Body of pancreas (tissue), 4 donors: ENCODE measurements at regions not wholly inside any gene's neighbourhood (a gene's known extent, or its start where the extent isn't known, plus 50 kb on each side); places are given as distances from the start of the nearest gene placed in this dataset.

Experiments
- ATAC-seq: fragments of 150-250 bp; one replicate; pipeline ENCODE4 v1.9.1; 2016
- DNase-seq, 4 donors: peaks; one replicate each; pipeline ENCODE4 v3.0.0-alpha.2; 2019
- H3K27ac ChIP-seq, 4 donors: fragments of 200-600 bp; sonication (generic); 1 replicate in 3 of 4; 2 replicates in 1 of 4; pipeline versions ENCODE4 v1.5.1 to v1.6.1; 2016 to 2019; ENCODE audit warnings: mild to moderate bottlenecking in 1 of 4, mixed read lengths in 1 of 4, moderate library complexity in 1 of 4
- H3K27me3 ChIP-seq, 2 donors: fragments of 200-600 bp; sonication (generic); one replicate each; pipeline ENCODE4 v1.6.0; 2016; ENCODE audit warnings: mild to moderate bottlenecking in 1 of 2
- H3K36me3 ChIP-seq, 2 donors: fragments of 200-600 bp; sonication (generic); replicated peaks in 1 of 2; 2 replicates each; pipeline ENCODE4 v1.5.1; 2016; ENCODE audit warnings: low read depth in 2 of 2; ENCODE audit not compliant: insufficient read depth in 1 of 2
- H3K4me1 ChIP-seq: fragments of 200-600 bp; sonication (generic); one replicate; pipeline ENCODE4 v1.6.0; 2016
- H3K4me3 ChIP-seq, 2 donors: fragments of 200-600 bp; sonication (generic); 1 replicate in 1 of 2; 2 replicates in 1 of 2; pipeline ENCODE4 v1.5.1; 2016 to 2019
- H3K9me3 ChIP-seq, 3 donors: fragments of 200-600 bp; sonication (generic); 1 replicate in 2 of 3; 2 replicates in 1 of 3; pipeline ENCODE4 v1.5.1; 2016
- POLR2A ChIP-seq, 3 donors: fragments of 450-650 bp; IDR thresholded peaks; one replicate each; pipeline ENCODE4 v1.6.1; 2016; ENCODE audit warnings: antibody characterized with exemption in 3 of 3, mild to moderate bottlenecking in 2 of 3
- WGBS, 2 donors: methylation state at CpG; one replicate each; pipeline ENCODE4 v1.1.5; 2017; 5-methylcytosine and 5-hydroxymethylcytosine counted together
- intact Hi-C: fragments of 100-400 bp; cut with DNase I; formaldehyde crosslinking; loops from one replicate; pipeline ENCODE4 v1.15.1; 2023
- TF ChIP-seq, protein P1 (sequence below), 7 experiments: fragments of 450-650 bp in 4 of 7; fragments of 200-600 bp in 3 of 7; sonication (generic) in 3 of 7; IDR thresholded peaks; one replicate each; pipeline ENCODE4 v1.5.1; 2016 to 2019; ENCODE audit warnings: antibody characterized with exemption in 7 of 7

DNA sequence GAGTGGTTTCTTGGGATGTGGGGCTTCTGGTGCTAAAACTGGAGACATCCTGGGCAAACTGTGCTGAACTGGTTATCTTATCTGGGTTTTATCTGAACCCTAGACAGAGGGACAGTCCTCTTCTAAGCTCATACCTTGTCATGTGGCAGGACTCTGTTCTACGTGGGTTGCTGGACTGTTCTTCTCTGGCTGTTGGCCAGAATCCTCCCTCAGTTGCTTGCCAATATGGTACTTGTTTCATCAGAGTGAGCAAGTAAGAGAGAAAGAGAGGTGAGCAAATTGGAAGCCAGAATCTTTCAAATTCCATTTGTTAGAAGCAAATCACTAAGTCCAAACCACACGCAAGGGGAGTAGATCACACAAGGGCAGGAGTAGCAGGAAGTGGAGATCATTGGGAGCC, 291.5 kb upstream of the TBL1XR1 start:
- DNase-seq, result no peak
- Histone ChIP-seq H3K4me1 (no peaks in the 10 kb centered on the region), H3K27ac (no peak overlapping the region), H3K36me3 (no peaks in the 10 kb centered on the region), H3K9me3 (no peaks in the 10 kb centered on the region), H3K4me3 (no peak overlapping the region), H3K27me3 (no peaks in the 10 kb centered on the region)
- no peak for ATAC-seq
- 66 to 86% methylated on average over 2 of the region's 2 CpGs for WGBS, 2 donors
- intact Hi-C loops, result no loop called here
- TF ChIP-seq POLR2A (IDR thresholded peaks at IDR 0.05), result no peak
- TF ChIP-seq, protein P1, sequence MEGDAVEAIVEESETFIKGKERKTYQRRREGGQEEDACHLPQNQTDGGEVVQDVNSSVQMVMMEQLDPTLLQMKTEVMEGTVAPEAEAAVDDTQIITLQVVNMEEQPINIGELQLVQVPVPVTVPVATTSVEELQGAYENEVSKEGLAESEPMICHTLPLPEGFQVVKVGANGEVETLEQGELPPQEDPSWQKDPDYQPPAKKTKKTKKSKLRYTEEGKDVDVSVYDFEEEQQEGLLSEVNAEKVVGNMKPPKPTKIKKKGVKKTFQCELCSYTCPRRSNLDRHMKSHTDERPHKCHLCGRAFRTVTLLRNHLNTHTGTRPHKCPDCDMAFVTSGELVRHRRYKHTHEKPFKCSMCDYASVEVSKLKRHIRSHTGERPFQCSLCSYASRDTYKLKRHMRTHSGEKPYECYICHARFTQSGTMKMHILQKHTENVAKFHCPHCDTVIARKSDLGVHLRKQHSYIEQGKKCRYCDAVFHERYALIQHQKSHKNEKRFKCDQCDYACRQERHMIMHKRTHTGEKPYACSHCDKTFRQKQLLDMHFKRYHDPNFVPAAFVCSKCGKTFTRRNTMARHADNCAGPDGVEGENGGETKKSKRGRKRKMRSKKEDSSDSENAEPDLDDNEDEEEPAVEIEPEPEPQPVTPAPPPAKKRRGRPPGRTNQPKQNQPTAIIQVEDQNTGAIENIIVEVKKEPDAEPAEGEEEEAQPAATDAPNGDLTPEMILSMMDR (IDR thresholded peaks at IDR 0.05), result no peak

GRCh38 chr3:177490626-177491025, 293.3 kb upstream of the TBL1XR1 start:
- no peak overlapping the region for H3K4me3 ChIP-seq
- 74 to 82% methylated on average over 3 of the region's 3 CpGs for WGBS, 2 donors
- intact Hi-C loops, result no loop called here
- H3K4me1 ChIP-seq, result no peaks in the 10 kb centered on the region
- no peak for TF ChIP-seq POLR2A (IDR thresholded peaks at IDR 0.05)
- TF ChIP-seq, protein P1 (IDR thresholded peaks at IDR 0.05), result no peak
- DNase-seq, result no peak
- H3K27me3 ChIP-seq, result no peaks in the 10 kb centered on the region
- H3K36me3 ChIP-seq, result no peaks in the 10 kb centered on the region
- no peak overlapping the region for H3K27ac ChIP-seq
- no peaks in the 10 kb centered on the region for H3K9me3 ChIP-seq
- ATAC-seq, result no peak

- no peak for ATAC-seq
- Histone ChIP-seq H3K27me3 (no peaks in the 10 kb centered on the region), H3K27ac (no peak overlapping the region), H3K4me1 (no peaks in the 10 kb centered on the region), H3K36me3 (no peaks in the 10 kb centered on the region), H3K9me3 (no peaks in the 10 kb centered on the region), H3K4me3 (no peak overlapping the region)
- intact Hi-C loops, result no loop called here
- TF ChIP-seq, protein P1 (IDR thresholded peaks at IDR 0.05), result no peak
- no peak for TF ChIP-seq POLR2A (IDR thresholded peaks at IDR 0.05)
- WGBS, 2 donors, result 40 to 44% methylated on average over 7 of the region's 7 CpGs
- no peak for DNase-seq
Measured at GRCh38 chr3:177491296-177492032, 294.2 kb upstream of the TBL1XR1 start.

DNA sequence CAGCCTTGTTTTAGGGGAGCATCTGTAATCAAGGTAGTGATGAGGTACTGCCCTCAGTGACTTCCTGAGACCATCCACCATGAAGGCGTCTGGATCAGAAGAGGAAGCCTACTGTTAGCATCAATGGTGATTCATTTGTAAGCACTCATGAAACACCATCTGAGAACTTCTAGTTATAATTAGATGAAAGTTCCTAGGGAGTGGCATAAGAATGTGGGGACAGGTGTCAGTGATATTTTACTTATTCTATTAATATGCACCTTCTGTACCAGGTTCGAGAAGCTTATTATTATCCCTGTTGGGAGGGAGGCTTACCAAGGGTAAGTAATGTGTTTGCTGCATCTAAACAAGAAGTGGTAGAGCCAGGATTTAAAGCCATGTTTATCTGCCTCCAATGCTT, 295.8 kb upstream of the TBL1XR1 start:
- TF ChIP-seq POLR2A (IDR thresholded peaks at IDR 0.05), result no peak
- TF ChIP-seq, protein P1 (IDR thresholded peaks at IDR 0.05), result no peak
- WGBS, 2 donors, result 75 to 88% methylated on average over 2 of the region's 2 CpGs
- intact Hi-C loops, result no loop called here
- no peaks in the 10 kb centered on the region for H3K9me3 ChIP-seq
- no peaks in the 10 kb centered on the region for H3K36me3 ChIP-seq
- no peak overlapping the region for H3K27ac ChIP-seq
- H3K27me3 ChIP-seq, result no peaks in the 10 kb centered on the region
- ATAC-seq (no peak), DNase-seq (no peak)
- H3K4me1 ChIP-seq, result peaks cover 4% of the 10 kb centered on the region
- H3K4me3 ChIP-seq, result no peak overlapping the region

DNA sequence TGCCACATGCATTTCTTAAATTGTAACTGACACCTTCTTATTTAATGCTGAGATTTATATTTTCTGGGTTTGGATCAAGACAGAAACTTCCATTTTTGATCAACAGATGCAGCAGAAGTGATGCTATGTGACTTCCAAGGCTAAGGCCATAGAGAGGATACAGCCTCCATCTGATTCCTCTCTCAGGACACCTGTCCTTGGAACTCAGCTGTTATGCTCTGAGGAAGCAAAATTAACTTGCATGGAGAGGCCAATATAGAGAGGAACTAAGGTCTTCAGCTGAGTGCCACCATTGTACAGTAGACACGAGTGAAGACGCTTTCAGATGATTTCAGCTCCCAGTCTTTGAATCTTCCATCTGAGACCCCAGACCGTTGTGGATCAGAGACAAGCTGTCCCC, 296.9 kb upstream of the TBL1XR1 start:
- Histone ChIP-seq H3K4me3 (no peak overlapping the region), H3K9me3 (no peaks in the 10 kb centered on the region), H3K4me1 (peaks cover 13% of the 10 kb centered on the region), H3K36me3 (no peaks in the 10 kb centered on the region), H3K27ac (no peak overlapping the region), H3K27me3 (no peaks in the 10 kb centered on the region)
- 84 to 92% methylated on average over 3 of the region's 3 CpGs for WGBS, 2 donors
- intact Hi-C loops, result no loop called here
- ATAC-seq, result no peak
- no peak for DNase-seq
- TF ChIP-seq POLR2A (IDR thresholded peaks at IDR 0.05), result no peak
